ENCODE measurements at regions not wholly inside any gene's neighbourhood (a gene's known extent, or its start where the extent isn't known, plus 50 kb on each side); places are given as distances from the start of the nearest gene placed in this dataset.

DNA sequence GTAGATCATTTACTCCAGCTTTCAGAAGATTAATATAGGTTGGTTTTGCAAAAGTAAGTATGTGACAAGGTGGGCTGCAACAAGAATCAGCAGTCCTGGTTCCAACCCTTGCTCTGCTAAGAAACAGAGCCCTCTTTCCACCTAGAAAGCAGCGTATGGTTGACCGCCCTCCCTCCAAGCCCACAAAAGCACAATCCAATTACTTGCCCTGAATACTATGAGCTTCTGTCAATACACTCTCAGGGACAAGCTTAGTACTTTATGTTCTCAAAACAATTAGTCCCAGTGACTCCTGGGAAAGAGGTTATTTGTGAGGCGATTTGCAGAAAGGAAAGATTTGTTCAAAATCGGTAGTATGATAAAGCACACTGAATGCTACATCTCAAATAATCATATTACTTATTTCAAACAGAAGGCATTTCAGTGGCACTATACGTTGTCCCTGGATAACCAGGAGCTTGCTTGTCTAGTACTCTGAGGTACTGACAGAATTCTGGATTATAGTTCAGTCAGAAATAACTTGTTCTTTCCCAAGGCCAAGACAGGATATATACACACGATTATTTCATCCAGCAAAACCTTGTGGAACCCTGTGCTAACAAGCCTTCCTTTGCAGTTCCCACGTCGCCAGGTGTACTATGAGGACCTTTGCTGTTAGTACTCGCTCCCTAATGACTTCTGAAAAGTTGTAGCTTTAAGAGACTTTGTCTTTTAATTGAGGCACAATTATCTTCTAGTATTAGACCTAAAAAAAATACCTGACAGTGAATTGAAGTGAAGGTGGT, 96.9 kb upstream of the ADTRP start:
- 93% methylated on average over 2 of the region's 9 CpGs for WGBS (ENCODE audit: insufficient coverage)
- DNase-seq, result no peak
- H3K27me3 ChIP-seq (ENCODE audit: control insufficient read depth, insufficient read depth, low read length), result no peaks in the 10 kb centered on the region
- H3K4me3 ChIP-seq (ENCODE audit: low read length), result no peak overlapping the region
- no peaks in the 10 kb centered on the region for H3K9me3 ChIP-seq (replicated peaks; ENCODE audit: control insufficient read depth, low read depth, low read length)
- no peak overlapping the region for H3K27ac ChIP-seq (ENCODE audit: low read length)
- H3K4me1 ChIP-seq (ENCODE audit: control insufficient read depth, insufficient read depth, low read length), result peaks cover under 1% of the 10 kb centered on the region
- H3K36me3 ChIP-seq (ENCODE audit: control insufficient read depth, insufficient read depth, low read length), result no peaks in the 10 kb centered on the region

DNA sequence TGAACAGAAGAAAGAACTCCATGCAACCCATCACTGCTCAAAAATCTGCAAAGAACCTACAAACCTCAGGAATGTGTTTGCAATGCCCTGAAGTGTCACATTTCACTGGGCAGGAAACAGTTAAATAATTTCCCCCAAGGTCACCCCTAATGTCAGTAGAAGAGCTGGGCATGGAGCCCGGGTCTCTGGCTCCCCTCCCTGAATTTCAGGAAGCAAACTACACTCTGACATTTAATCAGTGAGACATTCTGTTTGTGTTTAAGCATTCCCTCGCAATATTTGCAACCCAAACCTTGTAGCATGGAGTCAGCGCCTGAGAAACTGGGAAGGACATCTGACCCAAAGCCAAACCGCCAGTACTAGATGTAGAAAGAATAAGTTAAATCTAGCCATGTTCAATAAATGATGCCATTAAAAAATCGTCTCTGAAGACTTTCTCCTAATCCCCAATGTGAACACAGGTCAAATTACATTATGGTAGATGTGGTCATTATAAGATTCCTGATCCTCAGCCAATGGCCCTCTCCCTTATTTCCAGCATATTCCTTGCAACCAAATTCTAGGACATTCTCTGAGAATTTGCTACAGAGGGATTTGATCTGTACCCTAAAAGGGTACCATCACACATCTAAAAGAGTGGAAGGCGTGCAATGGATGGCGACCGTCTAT, 91.2 kb upstream of the ADTRP start:
- WGBS (ENCODE audit: insufficient coverage), result 32% methylated on average over 3 of the region's 8 CpGs
- peak overlapping the region; percentile 56 for H3K27ac ChIP-seq (ENCODE audit: low read length)
- no peak overlapping the region for H3K4me3 ChIP-seq (ENCODE audit: low read length)
- no peaks in the 10 kb centered on the region for H3K9me3 ChIP-seq (replicated peaks; ENCODE audit: control insufficient read depth, low read depth, low read length)
- H3K36me3 ChIP-seq (ENCODE audit: control insufficient read depth, insufficient read depth, low read length), result no peaks in the 10 kb centered on the region
- H3K4me1 ChIP-seq (ENCODE audit: control insufficient read depth, insufficient read depth, low read length), result peaks cover 12% of the 10 kb centered on the region
- peak; percentile 80 for DNase-seq
- no peaks in the 10 kb centered on the region for H3K27me3 ChIP-seq (ENCODE audit: control insufficient read depth, insufficient read depth, low read length)

DNA sequence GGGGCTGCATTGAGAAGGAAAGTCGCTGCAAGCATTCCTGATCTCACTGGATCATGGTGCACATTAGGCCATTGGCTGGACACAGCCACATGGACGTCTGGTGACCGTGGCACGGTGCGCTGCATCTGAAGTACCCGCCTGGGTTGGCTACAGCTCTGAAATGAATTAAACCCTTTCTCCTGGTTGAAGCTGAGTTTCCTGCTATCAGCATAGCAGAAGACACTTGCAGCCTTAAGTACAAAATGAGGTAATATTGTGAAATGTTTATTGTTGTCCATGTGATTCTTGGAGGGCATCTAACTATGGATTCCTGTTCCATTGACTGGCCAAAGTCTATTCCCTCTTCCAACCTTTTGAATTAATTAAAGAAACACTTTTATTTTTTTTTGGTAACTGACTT, 89.8 kb upstream of the ADTRP start:
- Histone ChIP-seq H3K36me3 (ENCODE audit: control insufficient read depth, insufficient read depth, low read length) (no peaks in the 10 kb centered on the region), H3K9me3 (replicated peaks; ENCODE audit: control insufficient read depth, low read depth, low read length) (no peaks in the 10 kb centered on the region), H3K27ac (ENCODE audit: low read length) (no peak overlapping the region), H3K4me3 (ENCODE audit: low read length) (no peak overlapping the region), H3K4me1 (ENCODE audit: control insufficient read depth, insufficient read depth, low read length) (peaks cover 12% of the 10 kb centered on the region), H3K27me3 (ENCODE audit: control insufficient read depth, insufficient read depth, low read length) (no peaks in the 10 kb centered on the region)
- 85% methylated on average over 5 of the region's 6 CpGs for WGBS (ENCODE audit: insufficient coverage)
- DNase-seq, result no peak

DNA sequence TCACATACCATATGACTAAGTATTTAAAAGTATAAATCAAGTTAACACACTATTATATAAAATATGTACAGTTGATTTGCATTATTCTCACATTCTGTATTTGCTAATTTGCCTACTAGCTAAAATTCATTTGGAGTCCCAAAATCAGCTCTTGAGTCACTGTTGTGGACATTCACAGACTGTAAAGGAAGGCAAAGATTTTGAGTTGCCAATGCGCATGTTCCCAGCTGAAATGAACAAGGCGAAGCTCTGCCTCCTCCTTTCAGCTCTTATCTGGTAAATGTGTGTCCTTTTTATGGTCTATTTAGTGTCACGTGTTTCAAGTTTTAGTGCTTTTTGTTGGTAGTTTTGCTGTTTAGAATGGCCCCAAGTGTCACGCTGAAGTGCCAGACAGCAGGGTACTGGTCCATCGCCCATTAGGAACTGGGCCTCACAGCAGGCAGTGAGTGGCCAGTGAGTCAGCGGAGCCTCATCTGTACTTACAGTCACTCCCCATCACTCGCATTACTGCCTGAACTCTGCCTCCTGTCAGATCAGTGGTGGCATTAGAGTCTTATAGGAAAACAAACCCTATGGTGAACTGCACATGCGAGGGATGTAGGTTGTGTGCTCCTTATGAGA, 87.2 kb upstream of the ADTRP start:
- H3K4me1 ChIP-seq (ENCODE audit: control insufficient read depth, insufficient read depth, low read length), result peaks cover 12% of the 10 kb centered on the region
- DNase-seq, result no peak
- H3K4me3 ChIP-seq (ENCODE audit: low read length), result no peak overlapping the region
- 81% methylated on average over 3 of the region's 8 CpGs for WGBS (ENCODE audit: insufficient coverage)
- H3K27ac ChIP-seq (ENCODE audit: low read length), result no peak overlapping the region
- no peaks in the 10 kb centered on the region for H3K27me3 ChIP-seq (ENCODE audit: control insufficient read depth, insufficient read depth, low read length)
- no peaks in the 10 kb centered on the region for H3K9me3 ChIP-seq (replicated peaks; ENCODE audit: control insufficient read depth, low read depth, low read length)
- no peaks in the 10 kb centered on the region for H3K36me3 ChIP-seq (ENCODE audit: control insufficient read depth, insufficient read depth, low read length)

DNA sequence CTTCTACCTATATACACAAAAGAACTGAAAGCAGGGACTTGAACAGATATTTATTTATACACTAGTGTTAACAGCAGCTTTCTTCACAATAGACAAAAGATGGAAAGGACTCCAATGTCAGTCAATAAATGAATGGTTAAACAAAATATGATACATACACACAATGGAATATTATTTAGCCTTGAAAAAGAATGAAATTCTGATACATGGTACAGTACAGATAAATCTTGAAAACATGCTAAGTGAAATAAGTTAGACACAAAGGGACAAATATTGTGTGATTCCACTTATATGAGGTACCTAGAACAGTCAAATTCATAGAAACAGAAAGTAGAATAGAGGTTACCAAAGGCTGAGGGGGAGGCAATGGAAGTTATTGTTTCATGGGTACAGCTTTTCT, 79.8 kb upstream of the ADTRP start:
- Histone ChIP-seq H3K36me3 (ENCODE audit: control insufficient read depth, insufficient read depth, low read length) (no peaks in the 10 kb centered on the region), H3K27ac (ENCODE audit: low read length) (no peak overlapping the region), H3K4me3 (ENCODE audit: low read length) (no peak overlapping the region), H3K27me3 (ENCODE audit: control insufficient read depth, insufficient read depth, low read length) (no peaks in the 10 kb centered on the region), H3K9me3 (replicated peaks; ENCODE audit: control insufficient read depth, low read depth, low read length) (no peaks in the 10 kb centered on the region), H3K4me1 (ENCODE audit: control insufficient read depth, insufficient read depth, low read length) (peaks cover 4% of the 10 kb centered on the region)
- no peak for DNase-seq

DNA sequence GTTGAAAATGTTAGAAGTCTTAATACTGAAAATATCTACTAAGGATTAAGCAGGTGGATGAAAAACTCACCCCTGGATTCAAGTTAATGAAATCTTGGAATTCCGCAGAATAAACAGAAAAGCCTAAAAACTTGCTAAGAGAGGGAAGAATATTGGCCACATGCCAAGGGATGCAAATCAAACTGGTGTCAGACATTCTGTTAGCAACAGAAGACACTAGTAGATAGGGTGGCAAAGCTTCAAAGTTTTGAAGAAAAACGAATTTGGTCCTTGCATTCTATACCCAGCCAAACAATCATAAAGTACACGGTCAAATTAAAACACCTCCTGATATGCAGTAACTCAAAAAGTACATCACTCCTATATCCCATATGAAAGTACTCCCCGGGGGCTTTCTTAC, 77.1 kb upstream of the ADTRP start:
- H3K36me3 ChIP-seq (ENCODE audit: control insufficient read depth, insufficient read depth, low read length), result no peaks in the 10 kb centered on the region
- H3K4me1 ChIP-seq (ENCODE audit: control insufficient read depth, insufficient read depth, low read length), result peaks cover 17% of the 10 kb centered on the region
- H3K27me3 ChIP-seq (ENCODE audit: control insufficient read depth, insufficient read depth, low read length), result no peaks in the 10 kb centered on the region
- 80% methylated on average over 1 of the region's 4 CpGs for WGBS (ENCODE audit: insufficient coverage)
- no peak overlapping the region for H3K27ac ChIP-seq (ENCODE audit: low read length)
- no peak for DNase-seq
- no peaks in the 10 kb centered on the region for H3K9me3 ChIP-seq (replicated peaks; ENCODE audit: control insufficient read depth, low read depth, low read length)
- no peak overlapping the region for H3K4me3 ChIP-seq (ENCODE audit: low read length)

DNA sequence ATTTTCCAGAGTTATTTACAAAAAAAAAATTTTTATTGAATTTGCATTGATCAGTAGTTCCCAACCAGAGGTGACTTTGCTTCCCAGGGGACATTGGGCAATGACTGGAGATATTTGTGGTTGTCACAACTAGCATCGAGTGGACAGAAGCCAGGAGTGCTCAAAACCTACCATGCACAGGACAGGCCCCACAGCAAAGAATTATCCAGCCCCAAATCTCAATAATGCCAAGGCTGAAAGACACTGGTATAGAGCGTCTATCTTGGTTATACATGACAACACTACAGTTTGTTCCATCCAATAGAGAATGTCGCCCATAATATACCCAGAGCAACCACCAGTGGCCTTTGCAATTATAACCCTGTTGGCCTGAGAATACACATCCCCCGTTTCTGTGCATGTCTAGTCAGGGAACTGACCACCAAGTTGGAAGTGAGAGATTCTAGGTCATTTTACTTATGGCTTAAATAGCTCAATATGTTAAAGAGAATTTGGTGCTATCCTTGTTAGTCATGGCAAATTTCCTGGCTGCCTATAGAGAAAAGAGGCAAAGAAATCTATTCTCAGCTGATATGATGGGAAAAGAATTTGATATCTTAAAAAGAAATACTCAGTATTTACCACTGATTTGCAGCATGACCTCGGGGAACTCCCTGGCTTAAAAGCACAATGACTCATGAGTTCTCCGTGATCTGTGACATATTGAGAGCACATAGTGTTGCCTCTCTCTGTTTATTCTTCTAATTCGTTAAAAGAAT, 76.0 kb upstream of the ADTRP start:
- no peaks in the 10 kb centered on the region for H3K27me3 ChIP-seq (ENCODE audit: control insufficient read depth, insufficient read depth, low read length)
- 67% methylated on average over 2 of the region's 7 CpGs for WGBS (ENCODE audit: insufficient coverage)
- no peak overlapping the region for H3K27ac ChIP-seq (ENCODE audit: low read length)
- H3K4me3 ChIP-seq (ENCODE audit: low read length), result no peak overlapping the region
- no peaks in the 10 kb centered on the region for H3K9me3 ChIP-seq (replicated peaks; ENCODE audit: control insufficient read depth, low read depth, low read length)
- H3K36me3 ChIP-seq (ENCODE audit: control insufficient read depth, insufficient read depth, low read length), result no peaks in the 10 kb centered on the region
- peak; percentile 63 for DNase-seq
- H3K4me1 ChIP-seq (ENCODE audit: control insufficient read depth, insufficient read depth, low read length), result peaks cover 17% of the 10 kb centered on the region

DNA sequence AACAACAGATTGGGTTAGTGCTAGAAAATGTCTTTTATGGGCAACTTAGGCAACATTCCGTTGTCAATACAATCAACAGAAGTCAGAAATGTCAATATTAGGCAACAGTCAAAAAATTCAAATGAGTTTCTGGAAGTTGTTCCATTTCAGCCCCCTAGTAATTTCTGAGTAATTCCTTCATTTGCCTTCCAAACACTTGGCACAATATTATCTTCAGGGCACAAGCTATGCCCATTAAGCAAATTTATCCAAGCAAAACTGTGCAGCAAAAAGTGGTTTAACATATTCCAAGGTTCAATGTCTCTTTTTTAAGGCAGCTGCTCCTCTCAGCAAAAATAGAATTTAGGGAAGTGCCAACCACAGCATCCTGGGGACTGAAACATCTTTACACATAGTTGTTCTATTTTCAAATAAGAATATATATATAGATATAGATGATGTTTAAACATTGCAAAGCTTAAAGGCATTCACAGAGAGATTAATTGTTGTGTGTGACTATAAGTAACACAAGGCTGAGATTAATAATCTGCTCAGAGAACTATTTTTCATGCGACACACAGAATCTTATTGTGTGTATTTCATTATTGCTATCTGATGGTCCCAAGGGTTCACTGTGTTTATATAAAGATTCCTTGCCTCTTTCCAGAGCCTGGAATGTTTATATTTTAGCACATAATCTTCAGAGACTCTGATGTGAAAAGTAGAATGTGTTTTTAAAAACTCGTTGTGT, 75.2 kb upstream of the ADTRP start:
- Histone ChIP-seq H3K27ac (ENCODE audit: low read length) (no peak overlapping the region), H3K4me1 (ENCODE audit: control insufficient read depth, insufficient read depth, low read length) (peaks cover 17% of the 10 kb centered on the region), H3K4me3 (ENCODE audit: low read length) (no peak overlapping the region), H3K36me3 (ENCODE audit: control insufficient read depth, insufficient read depth, low read length) (no peaks in the 10 kb centered on the region), H3K9me3 (replicated peaks; ENCODE audit: control insufficient read depth, low read depth, low read length) (no peaks in the 10 kb centered on the region), H3K27me3 (ENCODE audit: control insufficient read depth, insufficient read depth, low read length) (no peaks in the 10 kb centered on the region)
- DNase-seq, result peak; percentile 56
- WGBS (ENCODE audit: insufficient coverage), result no CpG with 5 or more reads among the region's 3 CpGs

DNA sequence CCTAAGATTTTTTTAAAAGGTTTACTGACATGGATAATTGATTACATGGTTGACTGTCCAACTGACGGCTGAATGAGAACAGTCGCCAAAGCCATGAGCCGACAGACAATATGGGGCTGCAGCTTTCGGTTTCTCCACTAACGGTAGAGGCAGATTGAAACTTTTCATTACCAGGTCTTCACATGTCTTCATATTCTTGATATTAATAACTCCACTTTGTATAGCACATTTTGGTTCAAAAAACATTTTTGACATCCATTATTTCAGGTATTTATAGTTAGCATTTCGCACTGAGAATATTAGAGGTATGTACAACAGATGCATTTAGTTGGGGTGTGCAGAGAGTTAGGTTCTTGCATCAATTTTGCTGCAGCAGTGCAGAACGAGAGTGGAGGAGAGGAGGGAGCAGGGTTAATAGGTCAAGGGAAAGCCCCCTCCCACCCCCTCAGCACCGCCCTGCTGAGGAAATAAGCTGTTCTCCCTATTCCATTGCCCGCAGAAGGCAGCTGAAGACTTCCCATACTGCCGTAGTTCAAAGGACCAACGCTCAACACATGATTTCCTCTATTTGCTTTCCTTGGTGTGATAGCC, 73.6 kb upstream of the ADTRP start:
- H3K4me3 ChIP-seq (ENCODE audit: low read length), result peak overlapping the region; percentile 9
- H3K9me3 ChIP-seq (replicated peaks; ENCODE audit: control insufficient read depth, low read depth, low read length), result no peaks in the 10 kb centered on the region
- no peak for DNase-seq
- H3K27me3 ChIP-seq (ENCODE audit: control insufficient read depth, insufficient read depth, low read length), result no peaks in the 10 kb centered on the region
- WGBS (ENCODE audit: insufficient coverage), result 85% methylated on average over 4 of the region's 11 CpGs
- no peaks in the 10 kb centered on the region for H3K36me3 ChIP-seq (ENCODE audit: control insufficient read depth, insufficient read depth, low read length)
- H3K27ac ChIP-seq (ENCODE audit: low read length), result peak overlapping the region; percentile 65
- H3K4me1 ChIP-seq (ENCODE audit: control insufficient read depth, insufficient read depth, low read length), result peaks cover 23% of the 10 kb centered on the region
